ENCODE measurements at regions not wholly inside any gene's neighbourhood (a gene's known extent, or its start where the extent isn't known, plus 50 kb on each side); places are given as distances from the start of the nearest gene placed in this dataset.

GRCh38 chr18:40415821-40416220, 1539.2 kb upstream of the PIK3C3 start:
- TF ChIP-seq CTCF (IDR thresholded peaks at IDR 0.05) = no peak
- TF ChIP-seq POLR2A (IDR thresholded peaks at IDR 0.05) = no peak

All from testis (tissue), 2 donors.